ENCODE measurements at regions not wholly inside any gene's neighbourhood (a gene's known extent, or its start where the extent isn't known, plus 50 kb on each side); places are given as distances from the start of the nearest gene placed in this dataset.

DNA sequence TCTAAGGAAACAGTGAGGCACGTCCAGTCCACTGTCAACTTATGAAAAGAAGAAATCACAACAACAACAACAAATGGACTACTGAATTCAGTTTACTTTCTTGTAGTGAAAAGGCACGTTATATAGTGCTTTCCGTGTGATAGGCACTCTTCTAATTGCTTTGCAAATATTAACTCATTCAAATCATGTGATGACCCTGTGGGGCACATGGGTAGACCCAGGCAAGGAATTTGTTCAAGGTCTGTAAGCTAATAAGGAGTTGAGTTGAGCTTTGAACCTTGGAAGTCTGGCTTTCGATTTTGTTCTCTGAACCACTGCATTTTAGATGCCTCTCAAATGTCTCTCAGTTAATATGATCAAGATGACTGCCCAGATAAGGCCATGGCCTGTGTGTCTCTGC is 295.1 kb upstream of the RBFOX1 start:
- TF ChIP-seq, protein P1, sequence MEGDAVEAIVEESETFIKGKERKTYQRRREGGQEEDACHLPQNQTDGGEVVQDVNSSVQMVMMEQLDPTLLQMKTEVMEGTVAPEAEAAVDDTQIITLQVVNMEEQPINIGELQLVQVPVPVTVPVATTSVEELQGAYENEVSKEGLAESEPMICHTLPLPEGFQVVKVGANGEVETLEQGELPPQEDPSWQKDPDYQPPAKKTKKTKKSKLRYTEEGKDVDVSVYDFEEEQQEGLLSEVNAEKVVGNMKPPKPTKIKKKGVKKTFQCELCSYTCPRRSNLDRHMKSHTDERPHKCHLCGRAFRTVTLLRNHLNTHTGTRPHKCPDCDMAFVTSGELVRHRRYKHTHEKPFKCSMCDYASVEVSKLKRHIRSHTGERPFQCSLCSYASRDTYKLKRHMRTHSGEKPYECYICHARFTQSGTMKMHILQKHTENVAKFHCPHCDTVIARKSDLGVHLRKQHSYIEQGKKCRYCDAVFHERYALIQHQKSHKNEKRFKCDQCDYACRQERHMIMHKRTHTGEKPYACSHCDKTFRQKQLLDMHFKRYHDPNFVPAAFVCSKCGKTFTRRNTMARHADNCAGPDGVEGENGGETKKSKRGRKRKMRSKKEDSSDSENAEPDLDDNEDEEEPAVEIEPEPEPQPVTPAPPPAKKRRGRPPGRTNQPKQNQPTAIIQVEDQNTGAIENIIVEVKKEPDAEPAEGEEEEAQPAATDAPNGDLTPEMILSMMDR (IDR thresholded peaks at IDR 0.05; ENCODE audit: insufficient read depth, missing control alignments): no peak
- DNase-seq (ENCODE audit: insufficient read length, low spot score) (no peak), FAIRE-seq (no peak)

DNA sequence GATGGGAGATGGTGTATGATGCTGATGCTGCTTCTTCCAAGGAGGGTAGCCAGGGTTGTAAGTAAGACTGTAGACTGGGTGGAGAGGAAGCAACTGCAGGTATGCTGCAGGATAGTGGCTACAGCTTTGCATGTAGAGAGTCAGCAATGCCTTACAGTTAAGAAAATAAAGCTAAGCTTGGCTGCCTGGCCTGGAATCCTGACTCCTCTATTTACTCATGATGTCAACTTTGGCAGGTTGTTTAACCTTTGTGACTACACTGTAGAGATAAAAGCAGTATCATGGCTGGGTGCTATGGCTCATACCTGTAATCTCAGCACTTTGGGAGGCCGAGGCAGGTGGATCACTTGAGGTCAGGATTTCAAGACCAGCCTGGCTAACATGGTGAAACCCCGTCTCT is 301.6 kb upstream of the RBFOX1 start:
- TF ChIP-seq, protein P1 (IDR thresholded peaks at IDR 0.05; ENCODE audit: insufficient read depth, missing control alignments): no peak
- DNase-seq (ENCODE audit: insufficient read length, low spot score): no peak
- FAIRE-seq: no peak

DNA sequence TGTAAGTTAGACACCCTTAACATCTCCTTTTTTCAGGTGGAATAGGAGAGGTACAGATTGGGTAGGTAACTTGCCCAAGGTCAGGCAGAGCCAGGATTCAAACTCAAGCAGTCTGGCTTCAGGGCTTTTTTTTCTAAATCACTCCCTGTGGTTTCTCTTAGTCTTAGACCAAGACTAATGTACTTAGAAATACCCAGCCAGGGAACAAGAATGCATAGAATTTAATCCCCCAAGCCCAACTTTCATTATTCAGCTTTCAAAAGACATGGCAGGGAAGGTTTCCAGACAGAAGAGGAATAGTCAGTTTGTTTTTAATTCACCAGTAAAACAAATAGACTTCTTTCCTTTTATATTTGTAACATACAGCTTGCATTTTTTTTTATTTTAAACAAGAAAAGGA is 305.2 kb upstream of the RBFOX1 start:
- DNase-seq (ENCODE audit: insufficient read length, low spot score): no peak
- no peak for FAIRE-seq
- TF ChIP-seq, protein P1 (IDR thresholded peaks at IDR 0.05; ENCODE audit: insufficient read depth, missing control alignments): no peak

DNA sequence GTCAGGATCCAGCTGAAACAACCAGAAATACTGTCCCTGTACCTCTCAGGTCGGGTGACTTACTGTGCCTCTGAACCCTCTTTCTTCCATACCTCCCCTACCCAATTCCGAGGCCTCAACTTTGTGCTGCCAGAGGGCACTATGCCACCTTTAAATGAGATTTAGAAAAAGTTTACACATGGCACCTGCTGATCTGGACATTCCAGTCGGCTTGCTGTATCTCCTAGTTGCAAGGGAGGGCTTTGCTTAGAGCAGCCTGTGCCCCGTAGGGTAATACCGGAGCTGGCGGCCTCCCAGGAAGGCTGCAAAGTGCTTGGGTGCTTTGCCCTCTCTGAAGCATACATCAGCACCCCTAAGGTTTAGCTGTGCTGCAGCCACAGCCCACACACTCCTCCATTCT is 306.0 kb upstream of the RBFOX1 start:
- DNase-seq (ENCODE audit: insufficient read length, low spot score) (no peak), FAIRE-seq (no peak)
- TF ChIP-seq, protein P1 (IDR thresholded peaks at IDR 0.05; ENCODE audit: insufficient read depth, missing control alignments): no peak

DNA sequence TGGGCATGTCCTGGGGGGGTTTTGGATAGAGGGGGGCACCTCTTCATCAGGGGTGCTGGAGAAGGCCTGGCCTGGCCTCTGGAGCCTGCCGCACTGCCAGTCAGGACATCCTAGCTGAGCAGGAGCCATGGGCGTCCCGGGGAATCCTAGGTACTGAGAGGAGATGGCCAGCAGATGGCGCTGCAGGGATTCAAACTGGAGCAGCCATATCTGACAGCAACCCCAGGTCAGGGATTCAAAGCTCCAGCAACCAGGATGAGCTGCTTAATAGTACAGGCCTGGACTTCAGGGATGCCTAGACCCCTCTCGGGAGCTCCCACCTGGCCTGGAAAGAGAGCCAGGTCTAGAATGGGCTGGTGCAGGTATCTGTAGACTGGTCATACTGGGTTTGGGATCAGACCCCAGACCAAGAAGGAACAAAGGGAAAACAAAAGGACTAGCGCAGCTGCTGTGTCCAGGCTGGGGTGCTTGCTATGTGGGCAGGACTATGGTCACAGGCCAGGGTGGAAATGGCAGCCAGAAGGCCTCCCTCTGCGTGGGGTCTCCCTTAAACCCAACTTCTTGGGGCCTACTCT is 306.9 kb upstream of the RBFOX1 start:
- FAIRE-seq: no peak
- peak; percentile 57 for DNase-seq (ENCODE audit: insufficient read length, low spot score)
- TF ChIP-seq, protein P1 (IDR thresholded peaks at IDR 0.05; ENCODE audit: insufficient read depth, missing control alignments): peak; percentile 75

DNA sequence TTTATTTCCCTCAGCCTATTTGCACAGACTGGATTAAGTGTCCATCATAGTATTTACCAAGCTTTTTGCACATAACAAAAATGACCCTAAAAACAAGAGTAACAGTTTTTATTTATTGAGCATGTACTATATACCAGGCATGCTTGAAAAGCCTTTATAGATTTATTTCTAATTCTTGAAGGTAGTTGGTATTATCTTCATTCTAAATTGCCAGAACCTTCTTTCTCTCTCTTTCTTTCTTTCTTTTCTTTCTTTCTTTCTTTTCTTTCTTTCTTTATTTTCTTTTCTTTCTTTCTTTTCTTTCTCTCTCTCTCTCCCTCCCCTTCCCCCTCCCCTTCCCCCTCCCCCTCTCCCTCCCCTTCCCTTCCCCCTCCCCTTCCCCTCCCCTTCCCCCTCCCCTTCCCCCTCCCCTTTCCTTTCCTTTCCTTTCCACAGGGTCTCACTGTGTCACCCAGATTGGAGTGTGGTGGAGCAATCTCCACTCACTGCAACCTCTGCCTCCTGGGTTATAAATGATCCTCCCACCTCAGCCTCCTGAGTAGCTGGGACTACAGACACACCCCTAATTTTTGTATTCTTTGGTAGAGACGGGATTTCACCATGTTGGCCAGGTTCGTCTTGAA is 310.9 kb upstream of the RBFOX1 start:
- DNase-seq (ENCODE audit: insufficient read length, low spot score) (no peak), FAIRE-seq (no peak)
- TF ChIP-seq, protein P1 (IDR thresholded peaks at IDR 0.05; ENCODE audit: insufficient read depth, missing control alignments): no peak

DNA sequence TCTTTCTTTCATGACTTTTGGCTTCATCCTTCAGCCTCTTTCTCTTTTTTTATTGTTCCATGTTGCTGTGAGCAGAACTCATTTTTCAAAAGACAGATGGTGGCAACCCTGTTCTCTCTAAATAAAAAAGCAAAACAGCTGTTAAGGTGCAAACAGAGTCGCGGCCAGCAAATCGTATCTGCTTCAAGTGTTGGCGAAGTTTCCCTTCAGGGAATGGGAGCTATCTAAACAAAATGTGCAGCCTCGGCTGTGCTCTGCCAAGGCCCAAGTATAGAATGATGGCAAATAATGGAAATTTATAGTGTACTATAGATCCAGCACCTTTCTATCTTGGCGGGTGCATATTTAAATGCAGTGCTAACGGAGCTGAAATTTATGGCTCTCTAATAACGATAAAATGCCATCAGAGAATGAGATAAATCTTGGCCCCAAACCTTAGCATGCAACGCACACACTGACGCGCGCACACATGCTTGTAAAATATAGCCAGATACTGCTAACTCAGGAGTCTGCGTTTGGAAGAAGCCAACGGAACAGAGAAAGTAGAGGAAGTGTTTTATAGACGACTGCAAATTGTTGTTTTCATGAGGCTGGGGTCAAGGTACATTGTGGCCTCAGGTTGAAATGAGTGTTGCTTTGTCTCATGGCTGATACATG is 315.5 kb upstream of the RBFOX1 start:
- TF ChIP-seq, protein P1 (IDR thresholded peaks at IDR 0.05; ENCODE audit: insufficient read depth, missing control alignments): no peak
- DNase-seq (ENCODE audit: insufficient read length, low spot score) (no peak), FAIRE-seq (no peak)
